Epithelial cell of proximal tubule (primary cell): ENCODE measurements at regions not wholly inside any gene's neighbourhood (a gene's known extent, or its start where the extent isn't known, plus 50 kb on each side); places are given as distances from the start of the nearest gene placed in this dataset.
"Not testable (repeated sequence)": the region's sequence is repeated elsewhere in the genome, so short reads cannot be mapped to it uniquely, and the experiment has no call there.

ENCODE experiments used
- DNase-seq: peaks from one replicate; pipeline ENCODE4 v3.0.0-alpha.2; 2011; ENCODE audit warnings: low read depth
- H3K4me3 ChIP-seq: 2 replicates; pipeline ENCODE4 v1.5.1; 2011; ENCODE audit warnings: low read depth, mild to moderate bottlenecking, low read length
- TF ChIP-seq, protein P1 (sequence below): conservative IDR thresholded peaks from 2 replicates; pipeline ENCODE4 v1.5.1; 2012; ENCODE audit warnings: low read depth, mild to moderate bottlenecking, low read length

DNA sequence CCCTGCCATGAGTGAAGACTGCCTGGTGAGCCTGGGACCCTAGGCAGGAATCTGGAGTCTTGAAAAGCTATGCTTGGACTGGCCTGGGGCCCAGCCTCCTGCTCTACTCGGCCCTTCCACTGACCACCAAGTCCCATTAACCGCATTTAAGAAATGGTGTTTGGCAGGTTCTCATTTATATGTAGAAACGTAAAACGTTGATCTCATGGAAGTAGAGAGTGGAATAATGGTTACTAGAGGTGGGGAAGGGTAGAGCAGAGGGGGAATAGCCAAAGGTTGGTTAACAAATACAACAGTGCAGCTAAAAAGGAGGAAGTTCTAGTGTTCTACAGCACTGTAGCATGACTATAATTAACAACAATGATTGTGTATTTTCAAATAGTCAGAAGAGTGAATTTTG, 72.9 kb upstream of the EED start:
- TF ChIP-seq, protein P1, sequence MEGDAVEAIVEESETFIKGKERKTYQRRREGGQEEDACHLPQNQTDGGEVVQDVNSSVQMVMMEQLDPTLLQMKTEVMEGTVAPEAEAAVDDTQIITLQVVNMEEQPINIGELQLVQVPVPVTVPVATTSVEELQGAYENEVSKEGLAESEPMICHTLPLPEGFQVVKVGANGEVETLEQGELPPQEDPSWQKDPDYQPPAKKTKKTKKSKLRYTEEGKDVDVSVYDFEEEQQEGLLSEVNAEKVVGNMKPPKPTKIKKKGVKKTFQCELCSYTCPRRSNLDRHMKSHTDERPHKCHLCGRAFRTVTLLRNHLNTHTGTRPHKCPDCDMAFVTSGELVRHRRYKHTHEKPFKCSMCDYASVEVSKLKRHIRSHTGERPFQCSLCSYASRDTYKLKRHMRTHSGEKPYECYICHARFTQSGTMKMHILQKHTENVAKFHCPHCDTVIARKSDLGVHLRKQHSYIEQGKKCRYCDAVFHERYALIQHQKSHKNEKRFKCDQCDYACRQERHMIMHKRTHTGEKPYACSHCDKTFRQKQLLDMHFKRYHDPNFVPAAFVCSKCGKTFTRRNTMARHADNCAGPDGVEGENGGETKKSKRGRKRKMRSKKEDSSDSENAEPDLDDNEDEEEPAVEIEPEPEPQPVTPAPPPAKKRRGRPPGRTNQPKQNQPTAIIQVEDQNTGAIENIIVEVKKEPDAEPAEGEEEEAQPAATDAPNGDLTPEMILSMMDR = no peak
- DNase-seq = no peak

GRCh38 chr11:86167499-86168164, 76.9 kb upstream of the EED start:
- TF ChIP-seq, protein P1 = no peak
- no peak for DNase-seq
- H3K4me3 ChIP-seq = no peak overlapping the region

More for the DNA sequence above, 72.9 kb upstream of the EED start:
- no peak overlapping the region for H3K4me3 ChIP-seq

DNA sequence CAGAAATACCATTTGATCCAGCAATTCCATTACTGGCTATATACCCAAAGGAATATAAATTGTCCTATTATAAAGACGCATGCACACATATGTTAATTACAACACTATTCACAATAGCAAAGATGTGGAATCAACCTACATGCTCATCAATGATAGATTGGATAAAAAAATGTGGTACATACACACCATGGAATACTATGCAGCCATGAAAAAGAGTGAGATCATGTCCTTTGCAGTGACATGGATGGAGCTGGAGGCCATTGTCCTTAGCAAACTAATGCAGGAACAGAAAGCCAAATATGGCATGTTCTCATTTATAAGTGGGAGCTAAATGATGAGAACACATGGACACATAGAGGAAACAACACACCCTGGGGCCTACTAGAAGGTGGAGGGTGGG, 78.3 kb upstream of the EED start:
- H3K4me3 ChIP-seq, DNase-seq: not testable (repeated sequence)

DNA sequence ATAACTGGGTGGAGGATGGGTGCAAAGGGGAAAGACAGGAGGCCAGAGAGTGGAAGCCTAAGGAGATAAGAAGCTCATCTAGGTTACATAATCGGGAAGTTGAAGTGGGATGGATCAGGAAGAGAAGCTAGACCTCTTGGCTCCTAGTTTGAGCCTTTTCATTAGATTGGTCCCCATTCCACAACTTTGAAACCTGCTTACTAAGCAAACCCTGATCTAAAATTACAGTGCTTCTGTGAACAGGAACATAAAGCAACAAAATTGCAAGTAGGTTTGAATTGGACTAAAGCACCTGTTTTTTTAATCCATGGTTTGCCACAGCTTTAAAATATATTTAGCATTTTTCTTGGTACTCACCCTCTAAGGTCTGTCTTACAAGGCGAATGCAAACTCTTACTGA, 80.4 kb upstream of the EED start:
- no peak overlapping the region for H3K4me3 ChIP-seq
- TF ChIP-seq, protein P1 = no peak
- DNase-seq = no peak

- H3K4me3 ChIP-seq, DNase-seq: not testable (repeated sequence)
Measured at GRCh38 chr11:86163221-86163876, 81.2 kb upstream of the EED start.

DNA sequence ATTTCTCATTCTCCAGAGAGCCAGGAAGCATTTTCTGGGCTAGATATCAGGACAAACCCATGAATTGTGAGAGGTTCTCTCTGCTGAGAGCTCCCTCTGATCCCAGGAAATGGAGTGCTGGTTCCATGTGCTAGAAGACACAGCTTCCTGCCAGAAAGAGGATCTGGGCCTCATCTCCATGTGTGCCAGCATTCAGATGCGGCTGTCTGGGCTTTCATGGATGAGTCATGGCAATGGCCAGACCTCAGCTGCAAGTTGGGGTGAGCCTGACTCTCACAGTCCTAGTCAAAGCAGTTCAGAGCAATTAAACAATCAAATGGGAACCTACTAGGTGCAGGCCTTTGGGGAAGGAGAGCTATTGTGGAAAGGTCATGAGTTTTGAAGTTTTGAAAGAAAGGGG, 82.3 kb upstream of the EED start:
- no peak for DNase-seq

DNA sequence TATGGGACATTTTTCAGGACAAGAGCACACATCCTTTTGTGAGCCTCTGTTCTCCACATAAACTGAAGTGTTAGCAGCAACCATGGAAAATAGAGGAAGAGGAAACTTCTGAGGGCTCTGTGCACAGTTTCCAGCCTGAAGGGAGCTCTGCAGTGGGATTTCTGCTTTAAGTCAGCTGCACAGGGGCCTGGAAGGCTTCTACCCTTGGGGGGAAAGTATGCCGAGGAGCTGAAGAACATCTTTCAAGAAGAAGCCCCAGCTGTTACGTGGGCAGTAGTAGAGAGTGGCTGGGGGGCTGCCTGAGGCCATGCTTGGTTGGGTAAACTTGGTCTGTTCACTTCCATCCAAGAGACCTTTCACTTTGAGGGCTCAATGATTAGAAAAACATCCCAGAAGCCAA, 82.7 kb upstream of the EED start:
- no peak overlapping the region for H3K4me3 ChIP-seq
- DNase-seq = no peak
- TF ChIP-seq, protein P1 = no peak

More for the DNA sequence above, 82.3 kb upstream of the EED start:
- no peak overlapping the region for H3K4me3 ChIP-seq
- TF ChIP-seq, protein P1 = no peak

GRCh38 chr11:86161336-86161735, 83.2 kb upstream of the EED start:
- no peak overlapping the region for H3K4me3 ChIP-seq
- no peak for DNase-seq
- TF ChIP-seq, protein P1 = no peak
